ENCODE measurements at regions not wholly inside any gene's neighbourhood (a gene's known extent, or its start where the extent isn't known, plus 50 kb on each side); places are given as distances from the start of the nearest gene placed in this dataset.

- ChIA-PET CTCF (no interaction called here), POLR2A (no interaction called here)
- no peak overlapping the region for H3K27ac ChIP-seq (ENCODE audit: insufficient read depth in 1 of 2, low read depth in 1 of 2, low read length in 2 of 2, poor library complexity in 1 of 2, severe bottlenecking in 2 of 2)
- no peak for DNase-seq
- no peaks in the 10 kb centered on the region for H3K4me1 ChIP-seq (ENCODE audit: control extremely low read depth in 1 of 4, control insufficient read depth in 4 of 4, insufficient read depth in 4 of 4, low read length in 3 of 4)
- WGBS (ENCODE audit: insufficient coverage) = 98% methylated on average over 7 of the region's 9 CpGs
- H3K36me3 ChIP-seq (ENCODE audit: control insufficient read depth in 4 of 4, insufficient read depth in 4 of 4, low read length in 3 of 4) = no peaks in the 10 kb centered on the region
- no peak overlapping the region for H3K4me3 ChIP-seq (ENCODE audit: control insufficient read depth in 1 of 7, extremely low read depth in 1 of 7, insufficient read depth in 4 of 7, low read depth in 2 of 7, low read length in 6 of 7)
- H3K27me3 ChIP-seq (replicated peaks in 2 of 5; ENCODE audit: control insufficient read depth in 4 of 5, insufficient read depth in 5 of 5, low read length in 4 of 5) = no peaks in the 10 kb centered on the region
- H3K9me3 ChIP-seq (ENCODE audit: control extremely low read depth in 1 of 5, control insufficient read depth in 4 of 5, insufficient read depth in 2 of 5, low read depth in 1 of 5, low read length in 4 of 5) = peaks cover 0 to 2% (median 0%) of the 10 kb centered on the region in 5 experiments
Measured at GRCh38 chr5:171580502-171581265, 161.2 kb downstream of the FGF18 start.

- POLR2A ChIA-PET = no interaction called here
- no peaks in the 10 kb centered on the region for H3K27me3 ChIP-seq (replicated peaks in 2 of 5; ENCODE audit: control insufficient read depth in 4 of 5, insufficient read depth in 5 of 5, low read length in 4 of 5)
- no peak overlapping the region for H3K4me3 ChIP-seq (ENCODE audit: control insufficient read depth in 1 of 7, extremely low read depth in 1 of 7, insufficient read depth in 4 of 7, low read depth in 2 of 7, low read length in 6 of 7)
- DNase-seq = no peak
- WGBS (ENCODE audit: insufficient coverage) = 93% methylated on average over 7 of the region's 7 CpGs
- H3K9me3 ChIP-seq (ENCODE audit: control extremely low read depth in 1 of 5, control insufficient read depth in 4 of 5, insufficient read depth in 2 of 5, low read depth in 1 of 5, low read length in 4 of 5) = no peaks in the 10 kb centered on the region
- no peak overlapping the region for H3K27ac ChIP-seq (ENCODE audit: insufficient read depth in 1 of 2, low read depth in 1 of 2, low read length in 2 of 2, poor library complexity in 1 of 2, severe bottlenecking in 2 of 2)
- H3K4me1 ChIP-seq (ENCODE audit: control extremely low read depth in 1 of 4, control insufficient read depth in 4 of 4, insufficient read depth in 4 of 4, low read length in 3 of 4) = no peaks in the 10 kb centered on the region
- CTCF ChIA-PET = no interaction called here
- no peaks in the 10 kb centered on the region for H3K36me3 ChIP-seq (ENCODE audit: control insufficient read depth in 4 of 4, insufficient read depth in 4 of 4, low read length in 3 of 4)
Measured at GRCh38 chr5:171581781-171582180, 162.3 kb downstream of the FGF18 start.

DNA sequence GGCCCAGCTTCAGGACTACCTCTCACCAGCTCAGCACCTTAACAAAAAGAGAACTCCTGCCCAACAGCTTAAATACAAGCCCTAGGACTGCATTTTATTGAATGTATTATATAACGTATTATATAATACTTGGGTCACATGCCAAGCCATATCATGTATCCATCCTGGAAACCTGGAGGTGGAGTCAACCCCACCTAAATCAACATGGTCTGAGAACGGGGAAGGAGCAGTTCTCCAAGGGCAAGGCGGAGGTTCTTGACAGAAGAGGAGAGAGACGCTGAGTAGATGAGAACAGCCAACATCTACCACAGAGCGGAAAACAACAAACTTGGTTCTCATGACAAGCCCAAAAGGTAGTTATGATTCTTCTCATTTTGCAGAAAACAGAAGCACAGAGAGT is 163.4 kb downstream of the FGF18 start:
- H3K9me3 ChIP-seq (ENCODE audit: control extremely low read depth in 1 of 5, control insufficient read depth in 4 of 5, insufficient read depth in 2 of 5, low read depth in 1 of 5, low read length in 4 of 5) = no peaks in the 10 kb centered on the region
- H3K27ac ChIP-seq (ENCODE audit: insufficient read depth in 1 of 2, low read depth in 1 of 2, low read length in 2 of 2, poor library complexity in 1 of 2, severe bottlenecking in 2 of 2) = no peak overlapping the region
- ChIA-PET POLR2A (no interaction called here), CTCF (no interaction called here)
- no peaks in the 10 kb centered on the region for H3K27me3 ChIP-seq (replicated peaks in 2 of 5; ENCODE audit: control insufficient read depth in 4 of 5, insufficient read depth in 5 of 5, low read length in 4 of 5)
- no peaks in the 10 kb centered on the region for H3K4me1 ChIP-seq (ENCODE audit: control extremely low read depth in 1 of 4, control insufficient read depth in 4 of 4, insufficient read depth in 4 of 4, low read length in 3 of 4)
- WGBS (ENCODE audit: insufficient coverage) = 100% methylated on average over 2 of the region's 5 CpGs
- no peaks in the 10 kb centered on the region for H3K36me3 ChIP-seq (ENCODE audit: control insufficient read depth in 4 of 4, insufficient read depth in 4 of 4, low read length in 3 of 4)
- DNase-seq = no peak
- no peak overlapping the region for H3K4me3 ChIP-seq (ENCODE audit: control insufficient read depth in 1 of 7, extremely low read depth in 1 of 7, insufficient read depth in 4 of 7, low read depth in 2 of 7, low read length in 6 of 7)

- Histone ChIP-seq H3K36me3 (ENCODE audit: control insufficient read depth in 4 of 4, insufficient read depth in 4 of 4, low read length in 3 of 4) (no peaks in the 10 kb centered on the region), H3K27ac (ENCODE audit: insufficient read depth in 1 of 2, low read depth in 1 of 2, low read length in 2 of 2, poor library complexity in 1 of 2, severe bottlenecking in 2 of 2) (no peak overlapping the region), H3K4me1 (ENCODE audit: control extremely low read depth in 1 of 4, control insufficient read depth in 4 of 4, insufficient read depth in 4 of 4, low read length in 3 of 4) (no peaks in the 10 kb centered on the region), H3K27me3 (replicated peaks in 2 of 5; ENCODE audit: control insufficient read depth in 4 of 5, insufficient read depth in 5 of 5, low read length in 4 of 5) (no peaks in the 10 kb centered on the region), H3K9me3 (ENCODE audit: control extremely low read depth in 1 of 5, control insufficient read depth in 4 of 5, insufficient read depth in 2 of 5, low read depth in 1 of 5, low read length in 4 of 5) (no peaks in the 10 kb centered on the region), H3K4me3 (ENCODE audit: control insufficient read depth in 1 of 7, extremely low read depth in 1 of 7, insufficient read depth in 4 of 7, low read depth in 2 of 7, low read length in 6 of 7) (no peak overlapping the region)
- ChIA-PET CTCF (no interaction called here), POLR2A (no interaction called here)
- no peak for DNase-seq
- 88% methylated on average over 9 of the region's 9 CpGs for WGBS (ENCODE audit: insufficient coverage)
Measured at GRCh38 chr5:171585981-171586380, 166.5 kb downstream of the FGF18 start.

DNA sequence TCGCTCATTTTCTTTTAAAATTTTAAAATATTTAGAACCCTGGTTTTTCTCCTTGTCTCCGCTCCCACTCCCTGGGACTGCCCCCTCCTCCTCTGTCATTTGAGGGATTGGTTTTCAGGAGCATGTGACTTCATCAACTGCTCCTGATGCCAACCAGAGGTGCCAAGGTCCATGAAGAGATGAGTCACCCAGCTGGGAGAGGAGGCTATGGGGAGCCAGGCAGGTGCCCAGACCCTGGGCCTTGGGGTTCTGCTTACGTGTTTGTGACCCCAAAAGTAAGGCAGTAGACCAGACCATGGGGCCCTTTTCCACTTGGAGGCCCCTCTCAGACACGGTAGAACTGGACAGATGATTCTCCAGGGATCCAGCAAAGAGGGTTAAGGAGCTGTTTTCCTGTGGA is 167.0 kb downstream of the FGF18 start:
- H3K36me3 ChIP-seq (ENCODE audit: control insufficient read depth in 4 of 4, insufficient read depth in 4 of 4, low read length in 3 of 4) = no peaks in the 10 kb centered on the region
- no peaks in the 10 kb centered on the region for H3K9me3 ChIP-seq (ENCODE audit: control extremely low read depth in 1 of 5, control insufficient read depth in 4 of 5, insufficient read depth in 2 of 5, low read depth in 1 of 5, low read length in 4 of 5)
- ChIA-PET CTCF (no interaction called here), POLR2A (no interaction called here)
- H3K4me3 ChIP-seq (ENCODE audit: control insufficient read depth in 1 of 7, extremely low read depth in 1 of 7, insufficient read depth in 4 of 7, low read depth in 2 of 7, low read length in 6 of 7) = no peak overlapping the region
- H3K27me3 ChIP-seq (replicated peaks in 2 of 5; ENCODE audit: control insufficient read depth in 4 of 5, insufficient read depth in 5 of 5, low read length in 4 of 5) = no peaks in the 10 kb centered on the region
- H3K4me1 ChIP-seq (ENCODE audit: control extremely low read depth in 1 of 4, control insufficient read depth in 4 of 4, insufficient read depth in 4 of 4, low read length in 3 of 4) = no peaks in the 10 kb centered on the region
- DNase-seq = no peak
- WGBS (ENCODE audit: insufficient coverage) = 80% methylated on average over 2 of the region's 4 CpGs
- no peak overlapping the region for H3K27ac ChIP-seq (ENCODE audit: insufficient read depth in 1 of 2, low read depth in 1 of 2, low read length in 2 of 2, poor library complexity in 1 of 2, severe bottlenecking in 2 of 2)

GRCh38 chr5:171588046-171588445 is 168.6 kb downstream of the FGF18 start:
- WGBS (ENCODE audit: insufficient coverage) = 100% methylated on average over 1 of the region's 1 CpG
- Histone ChIP-seq H3K27ac (ENCODE audit: insufficient read depth in 1 of 2, low read depth in 1 of 2, low read length in 2 of 2, poor library complexity in 1 of 2, severe bottlenecking in 2 of 2) (no peak overlapping the region), H3K27me3 (replicated peaks in 2 of 5; ENCODE audit: control insufficient read depth in 4 of 5, insufficient read depth in 5 of 5, low read length in 4 of 5) (no peaks in the 10 kb centered on the region), H3K4me3 (ENCODE audit: control insufficient read depth in 1 of 7, extremely low read depth in 1 of 7, insufficient read depth in 4 of 7, low read depth in 2 of 7, low read length in 6 of 7) (no peak overlapping the region), H3K9me3 (ENCODE audit: control extremely low read depth in 1 of 5, control insufficient read depth in 4 of 5, insufficient read depth in 2 of 5, low read depth in 1 of 5, low read length in 4 of 5) (no peaks in the 10 kb centered on the region), H3K4me1 (ENCODE audit: control extremely low read depth in 1 of 4, control insufficient read depth in 4 of 4, insufficient read depth in 4 of 4, low read length in 3 of 4) (no peaks in the 10 kb centered on the region), H3K36me3 (ENCODE audit: control insufficient read depth in 4 of 4, insufficient read depth in 4 of 4, low read length in 3 of 4) (no peaks in the 10 kb centered on the region)
- CTCF ChIA-PET = interaction anchor here (0.6 kb wide), 1 partner anchor 420 kb away, joined by 4 read pairs; no protein-coding TSS in a partner anchor
- POLR2A ChIA-PET = no interaction called here
- no peak for DNase-seq

DNA sequence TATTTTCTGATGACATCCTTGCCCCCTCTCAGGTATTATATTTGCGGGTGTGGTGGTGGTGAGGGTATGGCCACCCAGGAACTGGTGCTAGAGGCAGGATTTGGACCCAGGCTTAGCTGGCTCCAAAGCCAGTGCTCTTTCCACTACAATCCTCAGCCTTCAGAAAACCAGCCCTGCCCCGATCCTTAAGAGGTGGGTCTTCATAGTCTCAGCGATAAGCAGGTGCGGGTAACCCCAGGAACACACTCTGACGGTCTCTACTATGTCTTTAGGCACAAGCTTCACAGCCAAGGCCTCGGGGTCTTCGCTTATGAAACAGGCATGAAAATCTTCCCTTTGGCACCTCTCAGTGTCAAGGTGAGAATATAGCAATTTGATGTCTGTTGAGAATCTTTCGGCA is 169.3 kb downstream of the FGF18 start:
- no peak for DNase-seq

More for the DNA sequence above, 169.3 kb downstream of the FGF18 start:
- no peaks in the 10 kb centered on the region for H3K27me3 ChIP-seq (replicated peaks in 2 of 5; ENCODE audit: control insufficient read depth in 4 of 5, insufficient read depth in 5 of 5, low read length in 4 of 5)
- 99% methylated on average over 6 of the region's 8 CpGs for WGBS (ENCODE audit: insufficient coverage)
- H3K36me3 ChIP-seq (ENCODE audit: control insufficient read depth in 4 of 4, insufficient read depth in 4 of 4, low read length in 3 of 4) = no peaks in the 10 kb centered on the region
- no peaks in the 10 kb centered on the region for H3K9me3 ChIP-seq (ENCODE audit: control extremely low read depth in 1 of 5, control insufficient read depth in 4 of 5, insufficient read depth in 2 of 5, low read depth in 1 of 5, low read length in 4 of 5)
- POLR2A ChIA-PET = no interaction called here
- CTCF ChIA-PET = interaction anchor here (0.6 kb wide), 1 partner anchor 419 kb away, joined by 4 read pairs; no protein-coding TSS in a partner anchor
- peaks cover 0 to 1% (median 0%) of the 10 kb centered on the region in 4 experiments for H3K4me1 ChIP-seq (ENCODE audit: control extremely low read depth in 1 of 4, control insufficient read depth in 4 of 4, insufficient read depth in 4 of 4, low read length in 3 of 4)
- H3K27ac ChIP-seq (ENCODE audit: insufficient read depth in 1 of 2, low read depth in 1 of 2, low read length in 2 of 2, poor library complexity in 1 of 2, severe bottlenecking in 2 of 2) = no peak overlapping the region
- H3K4me3 ChIP-seq (ENCODE audit: control insufficient read depth in 1 of 7, extremely low read depth in 1 of 7, insufficient read depth in 4 of 7, low read depth in 2 of 7, low read length in 6 of 7) = no peak overlapping the region
